ENCODE measurements at regions not wholly inside any gene's neighbourhood (a gene's known extent, or its start where the extent isn't known, plus 50 kb on each side); places are given as distances from the start of the nearest gene placed in this dataset.

DNA sequence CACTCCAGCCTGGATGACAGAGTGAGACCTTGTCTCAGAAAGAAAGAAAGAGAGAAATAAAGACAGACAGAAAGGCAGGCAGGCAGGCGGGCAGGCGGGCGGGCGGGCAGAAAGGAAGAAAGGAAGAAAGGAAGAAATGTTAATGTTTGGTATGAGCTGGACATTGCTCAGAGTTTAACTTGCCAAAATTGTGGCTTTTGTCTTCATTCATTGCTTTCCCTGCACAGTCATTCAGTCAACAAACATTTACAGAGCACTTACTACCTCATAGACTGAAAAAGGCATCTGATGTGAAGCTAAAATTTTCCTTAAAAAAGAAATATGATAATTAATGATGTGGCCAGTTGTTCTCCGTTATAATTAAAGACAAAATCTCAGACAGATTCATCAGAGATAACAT is 247.1 kb downstream of the SPTSSA start:
- TF ChIP-seq, protein P1, sequence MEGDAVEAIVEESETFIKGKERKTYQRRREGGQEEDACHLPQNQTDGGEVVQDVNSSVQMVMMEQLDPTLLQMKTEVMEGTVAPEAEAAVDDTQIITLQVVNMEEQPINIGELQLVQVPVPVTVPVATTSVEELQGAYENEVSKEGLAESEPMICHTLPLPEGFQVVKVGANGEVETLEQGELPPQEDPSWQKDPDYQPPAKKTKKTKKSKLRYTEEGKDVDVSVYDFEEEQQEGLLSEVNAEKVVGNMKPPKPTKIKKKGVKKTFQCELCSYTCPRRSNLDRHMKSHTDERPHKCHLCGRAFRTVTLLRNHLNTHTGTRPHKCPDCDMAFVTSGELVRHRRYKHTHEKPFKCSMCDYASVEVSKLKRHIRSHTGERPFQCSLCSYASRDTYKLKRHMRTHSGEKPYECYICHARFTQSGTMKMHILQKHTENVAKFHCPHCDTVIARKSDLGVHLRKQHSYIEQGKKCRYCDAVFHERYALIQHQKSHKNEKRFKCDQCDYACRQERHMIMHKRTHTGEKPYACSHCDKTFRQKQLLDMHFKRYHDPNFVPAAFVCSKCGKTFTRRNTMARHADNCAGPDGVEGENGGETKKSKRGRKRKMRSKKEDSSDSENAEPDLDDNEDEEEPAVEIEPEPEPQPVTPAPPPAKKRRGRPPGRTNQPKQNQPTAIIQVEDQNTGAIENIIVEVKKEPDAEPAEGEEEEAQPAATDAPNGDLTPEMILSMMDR (IDR thresholded peaks at IDR 0.05; ENCODE audit: control extremely low read depth, extremely low read depth, low read depth, missing control alignments) = no peak
- ChIA-PET CTCF (interaction anchor here (1.0 to 1.7 kb wide), 5 partner anchors 9 to 366 kb away, joined by 3 to 5 read pairs (median 3); no protein-coding TSS in a partner anchor), POLR2A (no interaction called here)

DNA sequence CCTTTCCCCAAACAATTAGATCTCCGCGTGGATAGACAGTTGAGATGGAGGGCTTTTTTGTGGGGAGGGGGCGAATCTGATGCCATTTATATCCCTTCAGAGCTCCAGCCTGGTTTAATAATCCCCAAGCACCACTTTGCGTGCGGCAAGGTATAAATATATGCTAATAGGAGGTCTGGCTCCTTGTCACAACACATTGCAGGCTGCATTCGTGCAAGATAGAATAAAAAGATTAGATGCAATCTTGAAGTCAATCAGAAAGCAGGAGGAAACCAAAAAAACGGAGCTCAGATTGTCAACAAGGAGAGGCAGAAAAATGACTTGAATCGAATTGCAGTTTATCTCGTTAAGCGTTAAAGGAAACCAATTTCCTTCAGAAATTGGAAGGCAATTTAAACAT is 248.7 kb downstream of the SPTSSA start:
- POLR2A ChIA-PET = no interaction called here
- CTCF ChIA-PET = interaction anchor here (1.3 to 1.8 kb wide), 3 partner anchors 9 to 115 kb away, joined by 4 to 13 read pairs (median 6); no protein-coding TSS in a partner anchor

More for the DNA sequence above, 247.1 kb downstream of the SPTSSA start:
- DNase-seq (ENCODE audit: extremely low spot score) = no peak

DNA sequence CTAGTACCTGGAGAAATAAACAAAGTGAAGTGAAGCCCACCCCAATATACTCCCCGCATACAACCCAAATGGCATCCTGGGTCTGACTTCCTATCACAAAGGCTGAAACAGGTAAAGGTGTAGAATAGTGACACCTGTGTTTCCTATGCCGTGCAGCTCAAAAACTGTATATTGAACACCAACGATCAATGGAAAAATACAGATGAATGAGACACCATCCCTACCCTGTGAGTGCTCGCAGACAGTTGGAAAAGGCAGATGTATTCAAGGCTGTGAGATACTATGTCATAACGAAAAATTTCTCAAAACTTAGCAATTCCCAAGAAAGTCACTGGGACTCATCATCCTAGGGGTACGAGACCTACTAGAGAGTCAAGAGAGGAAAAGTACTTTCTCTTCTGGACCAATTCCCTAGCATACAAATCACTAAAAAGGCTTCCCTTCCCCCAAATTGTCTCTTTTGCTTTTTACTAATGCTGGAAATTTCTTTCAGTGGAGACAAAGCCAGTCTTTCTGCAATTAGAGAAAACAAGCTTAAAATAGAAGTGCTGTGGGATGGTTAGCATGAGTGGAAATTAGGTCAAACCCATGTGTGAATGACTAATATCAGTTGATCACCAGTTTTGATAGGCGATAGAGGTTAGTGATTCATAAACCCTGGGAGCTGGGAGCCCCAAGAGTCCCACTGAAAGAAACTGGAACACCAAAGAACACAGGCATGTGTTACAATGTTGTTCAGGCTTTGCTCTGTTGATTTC is 249.7 kb downstream of the SPTSSA start:
- ChIA-PET CTCF (interaction anchor here (0.9 to 1.8 kb wide), 3 partner anchors 10 to 28 kb away, joined by 3 to 13 read pairs (median 6); no protein-coding TSS in a partner anchor), POLR2A (no interaction called here)
- TF ChIP-seq, protein P1 (IDR thresholded peaks at IDR 0.05; ENCODE audit: control extremely low read depth, extremely low read depth, low read depth, missing control alignments) = no peak
- DNase-seq (ENCODE audit: extremely low spot score) = no peak

More for the DNA sequence above, 248.7 kb downstream of the SPTSSA start:
- no peak for DNase-seq (ENCODE audit: extremely low spot score)
- TF ChIP-seq, protein P1 (IDR thresholded peaks at IDR 0.05; ENCODE audit: control extremely low read depth, extremely low read depth, low read depth, missing control alignments) = no peak

DNA sequence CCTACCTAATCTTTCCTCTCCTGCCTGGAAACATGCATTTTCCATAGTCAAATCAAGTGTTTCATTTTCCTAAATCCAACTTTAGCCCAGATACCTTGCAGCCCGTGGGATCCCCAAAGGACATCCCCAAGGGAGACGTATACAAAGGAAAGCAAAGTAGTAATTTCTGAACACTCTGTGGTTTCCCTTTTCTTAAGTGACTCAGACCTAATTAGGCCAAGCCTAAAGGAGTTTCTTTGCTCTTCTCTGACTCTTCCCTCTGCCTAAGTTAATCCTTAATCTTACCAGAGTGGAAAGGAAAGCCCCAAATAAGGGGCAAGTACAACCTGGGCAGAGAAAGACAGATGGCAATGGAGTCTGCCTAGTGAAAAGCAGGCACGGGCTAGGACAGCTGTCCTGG is 250.3 kb downstream of the SPTSSA start:
- no peak for DNase-seq (ENCODE audit: extremely low spot score)
- CTCF ChIA-PET = interaction anchor here (0.9 kb wide), 1 partner anchor 27 kb away, joined by 3 read pairs; no protein-coding TSS in a partner anchor
- POLR2A ChIA-PET = no interaction called here
- TF ChIP-seq, protein P1 (IDR thresholded peaks at IDR 0.05; ENCODE audit: control extremely low read depth, extremely low read depth, low read depth, missing control alignments) = no peak

DNA sequence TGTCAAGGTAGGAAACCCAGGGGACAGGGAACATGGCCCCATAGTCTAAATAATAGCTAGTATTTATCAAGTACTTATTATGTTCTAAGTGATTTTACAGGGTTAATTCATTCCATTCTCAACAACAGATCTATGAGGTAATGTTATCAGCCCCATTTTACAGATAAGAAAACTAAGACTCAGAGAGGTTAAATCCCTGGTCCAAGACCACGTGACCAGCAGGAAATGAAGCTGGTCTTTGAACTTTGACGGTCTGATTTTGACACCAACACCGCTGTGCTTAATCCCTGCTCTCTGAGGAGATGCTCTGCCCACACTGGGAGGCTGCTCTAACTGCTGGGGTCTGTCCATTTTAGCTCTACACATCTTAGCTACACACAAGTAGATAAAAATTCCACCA is 253.5 kb downstream of the SPTSSA start:
- DNase-seq (ENCODE audit: extremely low spot score) = no peak
- TF ChIP-seq, protein P1 (IDR thresholded peaks at IDR 0.05; ENCODE audit: control extremely low read depth, extremely low read depth, low read depth, missing control alignments) = no peak
- CTCF ChIA-PET = no interaction called here
- POLR2A ChIA-PET = no interaction called here

DNA sequence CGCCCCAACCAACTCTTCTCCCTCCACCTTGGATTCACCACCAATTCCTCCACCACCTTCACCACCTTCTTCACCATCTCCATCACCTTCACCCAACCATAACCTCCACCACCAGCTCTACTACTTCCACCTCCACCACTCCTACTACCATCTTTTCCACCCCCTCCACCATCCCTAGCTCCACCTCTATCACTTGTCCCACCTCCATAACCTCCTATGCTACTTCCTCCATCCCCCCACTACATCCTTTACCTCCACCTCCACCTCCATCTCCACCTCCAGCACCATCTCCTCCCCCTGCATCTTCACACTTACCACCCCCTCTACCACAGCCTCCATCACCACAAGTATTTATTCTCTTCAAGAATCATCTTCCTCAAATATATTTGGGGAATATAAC is 254.9 kb upstream of the EGLN3 start:
- TF ChIP-seq, protein P1 (IDR thresholded peaks at IDR 0.05; ENCODE audit: control extremely low read depth, extremely low read depth, low read depth, missing control alignments) = no peak
- ChIA-PET CTCF (interaction anchor here (1.4 kb wide), 1 partner anchor 32 kb away, joined by 3 read pairs; no protein-coding TSS in a partner anchor), POLR2A (no interaction called here)
- DNase-seq (ENCODE audit: extremely low spot score) = no peak
